ENCODE measurements at regions not wholly inside any gene's neighbourhood (a gene's known extent, or its start where the extent isn't known, plus 50 kb on each side); places are given as distances from the start of the nearest gene placed in this dataset.

- no peaks in the 10 kb centered on the region for H3K9me3 ChIP-seq
- no peak for DNase-seq
- no peak overlapping the region for H3K27ac ChIP-seq
- no peaks in the 10 kb centered on the region for H3K36me3 ChIP-seq
- intact Hi-C loops (cut with DNase I; ENCODE audit: low total_unique reads): loop anchor here (5.0 kb wide), 1 partner anchor 1232 kb away; no protein-coding TSS in a partner anchor
- no peak overlapping the region for H3K4me3 ChIP-seq
- in situ Hi-C loops (cut with MboI; ENCODE audit: low pct_ligation_motif_present in 1 of 4, low pct_unique_long_range_greater_than_20kb in 1 of 4, low sequenced_read_pairs in 3 of 4): no loop called here
- WGBS, 2 donors (ENCODE audit: low coverage in 1 of 2): 54 to 57% methylated on average over 1 of the region's 1 CpG
- H3K4me1 ChIP-seq: no peaks in the 10 kb centered on the region
- TF ChIP-seq CTCF (IDR thresholded peaks at IDR 0.05): no peak
- TF ChIP-seq POLR2A (IDR thresholded peaks at IDR 0.05): no peak
- no peak for TF ChIP-seq POLR2AphosphoS5 (IDR thresholded peaks at IDR 0.05)
- TF ChIP-seq EP300 (IDR thresholded peaks at IDR 0.05; ENCODE audit: low read depth): no peak
- no peaks in the 10 kb centered on the region for H3K27me3 ChIP-seq
These were observed 804.9 kb upstream of the NXPH2 start for GRCh38 chr2:139585101-139585500.

- in situ Hi-C loops (cut with MboI; ENCODE audit: low pct_ligation_motif_present in 1 of 4, low pct_unique_long_range_greater_than_20kb in 1 of 4, low sequenced_read_pairs in 3 of 4): no loop called here
- H3K9me3 ChIP-seq: no peaks in the 10 kb centered on the region
- no peak for TF ChIP-seq EP300 (IDR thresholded peaks at IDR 0.05; ENCODE audit: low read depth)
- no peak for TF ChIP-seq POLR2A (IDR thresholded peaks at IDR 0.05)
- TF ChIP-seq CTCF (IDR thresholded peaks at IDR 0.05): no peak
- TF ChIP-seq POLR2AphosphoS5 (IDR thresholded peaks at IDR 0.05): no peak
- H3K27me3 ChIP-seq: no peaks in the 10 kb centered on the region
- no peak overlapping the region for H3K27ac ChIP-seq
- no peak overlapping the region for H3K4me3 ChIP-seq
- DNase-seq: no peak
- no peaks in the 10 kb centered on the region for H3K36me3 ChIP-seq
- WGBS, 2 donors (ENCODE audit: low coverage in 1 of 2): 14% methylated on average over 1 of the region's 1 CpG
- no peaks in the 10 kb centered on the region for H3K4me1 ChIP-seq
- intact Hi-C loops (cut with DNase I; ENCODE audit: low total_unique reads): no loop called here
These were observed 794.2 kb upstream of the NXPH2 start for GRCh38 chr2:139574371-139574770.

- Histone ChIP-seq H3K9me3 (no peaks in the 10 kb centered on the region), H3K27me3 (no peaks in the 10 kb centered on the region), H3K4me1 (no peaks in the 10 kb centered on the region), H3K36me3 (no peaks in the 10 kb centered on the region), H3K27ac (no peak overlapping the region), H3K4me3 (no peak overlapping the region)
- TF ChIP-seq POLR2AphosphoS5 (IDR thresholded peaks at IDR 0.05) (no peak), CTCF (IDR thresholded peaks at IDR 0.05) (no peak), EP300 (IDR thresholded peaks at IDR 0.05; ENCODE audit: low read depth) (no peak), POLR2A (IDR thresholded peaks at IDR 0.05) (no peak)
- intact Hi-C loops (cut with DNase I; ENCODE audit: low total_unique reads) (no loop called here), in situ Hi-C loops (cut with MboI; ENCODE audit: low pct_ligation_motif_present in 1 of 4, low pct_unique_long_range_greater_than_20kb in 1 of 4, low sequenced_read_pairs in 3 of 4) (no loop called here)
- WGBS, 2 donors (ENCODE audit: low coverage in 1 of 2): 85 to 93% methylated on average over 4 to 5 of the region's 5 CpGs
- DNase-seq: no peak
These were observed 776.6 kb upstream of the NXPH2 start for GRCh38 chr2:139556789-139557188.

- no peaks in the 10 kb centered on the region for H3K27me3 ChIP-seq
- intact Hi-C loops (cut with DNase I; ENCODE audit: low total_unique reads) (no loop called here), in situ Hi-C loops (cut with MboI; ENCODE audit: low pct_ligation_motif_present in 1 of 4, low pct_unique_long_range_greater_than_20kb in 1 of 4, low sequenced_read_pairs in 3 of 4) (no loop called here)
- no peaks in the 10 kb centered on the region for H3K36me3 ChIP-seq
- H3K9me3 ChIP-seq: no peaks in the 10 kb centered on the region
- H3K4me3 ChIP-seq: no peak overlapping the region
- H3K4me1 ChIP-seq: no peaks in the 10 kb centered on the region
- no peak for TF ChIP-seq POLR2A (IDR thresholded peaks at IDR 0.05)
- TF ChIP-seq POLR2AphosphoS5 (IDR thresholded peaks at IDR 0.05): no peak
- no peak for TF ChIP-seq CTCF (IDR thresholded peaks at IDR 0.05)
- TF ChIP-seq EP300 (IDR thresholded peaks at IDR 0.05; ENCODE audit: low read depth): no peak
- no peak overlapping the region for H3K27ac ChIP-seq
- DNase-seq: no peak
These were observed 770.7 kb upstream of the NXPH2 start for GRCh38 chr2:139550873-139551272.
